ENCODE measurements at regions not wholly inside any gene's neighbourhood (a gene's known extent, or its start where the extent isn't known, plus 50 kb on each side); places are given as distances from the start of the nearest gene placed in this dataset.

- no peak for TF ChIP-seq BCL11B (tag by site-specific recombination; IDR thresholded peaks at IDR 0.05; ENCODE audit: low read depth)
- no peak for TF ChIP-seq HOXA7 (CRISPR knock-in tag; IDR thresholded peaks at IDR 0.05; ENCODE audit: borderline replicate concordance)
- no peak for TF ChIP-seq ZNF18 (tag by site-specific recombination; IDR thresholded peaks at IDR 0.05)
- no peak for TF ChIP-seq IKZF3 (tag by site-specific recombination; IDR thresholded peaks at IDR 0.05)
- TF ChIP-seq AEBP2 (tag by site-specific recombination; IDR thresholded peaks at IDR 0.05; ENCODE audit: borderline replicate concordance) = no peak
- no peak for TF ChIP-seq MEIS1 (CRISPR knock-in tag; IDR thresholded peaks at IDR 0.05; ENCODE audit: borderline replicate concordance)
- no peak for TF ChIP-seq CTCF (tag by site-specific recombination; IDR thresholded peaks at IDR 0.05)
- no peak for TF ChIP-seq ZNF169 (tag by site-specific recombination; IDR thresholded peaks at IDR 0.05)
- no peak for TF ChIP-seq RBAK (tag by site-specific recombination; IDR thresholded peaks at IDR 0.05)
- no peak for TF ChIP-seq ZNF792 (tag by site-specific recombination; IDR thresholded peaks at IDR 0.05)
- no peak for TF ChIP-seq ZNF302 (tag by site-specific recombination; IDR thresholded peaks at IDR 0.05; ENCODE audit: low read depth)
These were observed 1387.7 kb upstream of the ACO1 start for GRCh38 chr9:30996761-30997160.

All from HEK293 (cell line).